ENCODE measurements at regions not wholly inside any gene's neighbourhood (a gene's known extent, or its start where the extent isn't known, plus 50 kb on each side); places are given as distances from the start of the nearest gene placed in this dataset.

- H3K27ac ChIP-seq (ENCODE audit: insufficient read depth in 1 of 2, low read depth in 1 of 2, low read length in 2 of 2, poor library complexity in 1 of 2, severe bottlenecking in 2 of 2) = no peak overlapping the region
- CTCF ChIA-PET = no interaction called here
Observed at GRCh38 chr1:178614286-178614685, 101.4 kb downstream of the TEX35 start.

GRCh38 chr1:178619042-178619927 is 105.8 kb upstream of the RALGPS2 start:
- 100% methylated on average over 2 of the region's 4 CpGs for whole genome bisulfite sequencing (ENCODE audit: insufficient coverage)
- H3K36me3 ChIP-seq (ENCODE audit: control insufficient read depth in 4 of 4, insufficient read depth in 4 of 4, low read length in 3 of 4) = no peaks in the 10 kb centered on the region
- H3K27ac ChIP-seq (ENCODE audit: insufficient read depth in 1 of 2, low read depth in 1 of 2, low read length in 2 of 2, poor library complexity in 1 of 2, severe bottlenecking in 2 of 2) = no peak overlapping the region
- H3K4me1 ChIP-seq (ENCODE audit: control extremely low read depth in 1 of 4, control insufficient read depth in 4 of 4, insufficient read depth in 4 of 4, low read length in 3 of 4) = no peaks in the 10 kb centered on the region
- DNase-seq = no peak
- H3K9me3 ChIP-seq (ENCODE audit: control extremely low read depth in 1 of 5, control insufficient read depth in 4 of 5, insufficient read depth in 2 of 5, low read depth in 1 of 5, low read length in 4 of 5) = peaks cover 0 to 2% (median 2%) of the 10 kb centered on the region in 5 experiments
- POLR2A ChIA-PET = interaction anchor here (0.6 kb wide), 1 partner anchor 135 kb away, joined by 5 read pairs; no protein-coding TSS in a partner anchor
- H3K4me3 ChIP-seq (ENCODE audit: control insufficient read depth in 1 of 7, extremely low read depth in 1 of 7, insufficient read depth in 4 of 7, low read depth in 2 of 7, low read length in 6 of 7) = no peak overlapping the region
- CTCF ChIA-PET = no interaction called here
- H3K27me3 ChIP-seq (replicated peaks in 2 of 5; ENCODE audit: control insufficient read depth in 4 of 5, insufficient read depth in 5 of 5, low read length in 4 of 5) = no peaks in the 10 kb centered on the region

More at GRCh38 chr1:178614286-178614685, 101.4 kb downstream of the TEX35 start:
- peaks cover 0 to 2% (median 0%) of the 10 kb centered on the region in 4 experiments for H3K4me1 ChIP-seq (ENCODE audit: control extremely low read depth in 1 of 4, control insufficient read depth in 4 of 4, insufficient read depth in 4 of 4, low read length in 3 of 4)
- H3K9me3 ChIP-seq (ENCODE audit: control extremely low read depth in 1 of 5, control insufficient read depth in 4 of 5, insufficient read depth in 2 of 5, low read depth in 1 of 5, low read length in 4 of 5) = peaks cover 0 to 2% (median 0%) of the 10 kb centered on the region in 5 experiments
- DNase-seq = no peak
- H3K36me3 ChIP-seq (ENCODE audit: control insufficient read depth in 4 of 4, insufficient read depth in 4 of 4, low read length in 3 of 4) = no peaks in the 10 kb centered on the region
- H3K27me3 ChIP-seq (replicated peaks in 2 of 5; ENCODE audit: control insufficient read depth in 4 of 5, insufficient read depth in 5 of 5, low read length in 4 of 5) = no peaks in the 10 kb centered on the region
- WGBS (ENCODE audit: insufficient coverage) = 97% methylated on average over 5 of the region's 8 CpGs
- H3K4me3 ChIP-seq (ENCODE audit: control insufficient read depth in 1 of 7, extremely low read depth in 1 of 7, insufficient read depth in 4 of 7, low read depth in 2 of 7, low read length in 6 of 7) = no peak overlapping the region
- POLR2A ChIA-PET = no interaction called here

GRCh38 chr1:178620584-178621475 is 104.2 kb upstream of the RALGPS2 start:
- 96% methylated on average over 5 of the region's 5 CpGs for WGBS (ENCODE audit: insufficient coverage)
- peaks cover 0 to 2% (median 2%) of the 10 kb centered on the region in 5 experiments for H3K9me3 ChIP-seq (ENCODE audit: control extremely low read depth in 1 of 5, control insufficient read depth in 4 of 5, insufficient read depth in 2 of 5, low read depth in 1 of 5, low read length in 4 of 5)
- H3K27ac ChIP-seq (ENCODE audit: insufficient read depth in 1 of 2, low read depth in 1 of 2, low read length in 2 of 2, poor library complexity in 1 of 2, severe bottlenecking in 2 of 2) = no peak overlapping the region
- CTCF ChIA-PET = no interaction called here
- DNase-seq = no peak
- no peak overlapping the region for H3K4me3 ChIP-seq (ENCODE audit: control insufficient read depth in 1 of 7, extremely low read depth in 1 of 7, insufficient read depth in 4 of 7, low read depth in 2 of 7, low read length in 6 of 7)
- H3K27me3 ChIP-seq (replicated peaks in 2 of 5; ENCODE audit: control insufficient read depth in 4 of 5, insufficient read depth in 5 of 5, low read length in 4 of 5) = no peaks in the 10 kb centered on the region
- no peaks in the 10 kb centered on the region for H3K36me3 ChIP-seq (ENCODE audit: control insufficient read depth in 4 of 4, insufficient read depth in 4 of 4, low read length in 3 of 4)
- no peaks in the 10 kb centered on the region for H3K4me1 ChIP-seq (ENCODE audit: control extremely low read depth in 1 of 4, control insufficient read depth in 4 of 4, insufficient read depth in 4 of 4, low read length in 3 of 4)
- POLR2A ChIA-PET = no interaction called here

- H3K4me3 ChIP-seq (ENCODE audit: control insufficient read depth in 1 of 7, extremely low read depth in 1 of 7, insufficient read depth in 4 of 7, low read depth in 2 of 7, low read length in 6 of 7) = no peak overlapping the region
- H3K4me1 ChIP-seq (ENCODE audit: control extremely low read depth in 1 of 4, control insufficient read depth in 4 of 4, insufficient read depth in 4 of 4, low read length in 3 of 4) = no peaks in the 10 kb centered on the region
- no peak overlapping the region for H3K27ac ChIP-seq (ENCODE audit: insufficient read depth in 1 of 2, low read depth in 1 of 2, low read length in 2 of 2, poor library complexity in 1 of 2, severe bottlenecking in 2 of 2)
- no peaks in the 10 kb centered on the region for H3K36me3 ChIP-seq (ENCODE audit: control insufficient read depth in 4 of 4, insufficient read depth in 4 of 4, low read length in 3 of 4)
- POLR2A ChIA-PET = no interaction called here
- CTCF ChIA-PET = no interaction called here
- 97% methylated on average over 10 of the region's 10 CpGs for WGBS (ENCODE audit: insufficient coverage)
- H3K9me3 ChIP-seq (ENCODE audit: control extremely low read depth in 1 of 5, control insufficient read depth in 4 of 5, insufficient read depth in 2 of 5, low read depth in 1 of 5, low read length in 4 of 5) = peaks cover 0 to 2% (median 2%) of the 10 kb centered on the region in 5 experiments
- no peaks in the 10 kb centered on the region for H3K27me3 ChIP-seq (replicated peaks in 2 of 5; ENCODE audit: control insufficient read depth in 4 of 5, insufficient read depth in 5 of 5, low read length in 4 of 5)
- no peak for DNase-seq
Observed at GRCh38 chr1:178621822-178622221, 103.2 kb upstream of the RALGPS2 start.

GRCh38 chr1:178625695-178626094 is 99.3 kb upstream of the RALGPS2 start:
- Histone ChIP-seq H3K4me1 (ENCODE audit: control extremely low read depth in 1 of 4, control insufficient read depth in 4 of 4, insufficient read depth in 4 of 4, low read length in 3 of 4) (no peaks in the 10 kb centered on the region), H3K27ac (ENCODE audit: insufficient read depth in 1 of 2, low read depth in 1 of 2, low read length in 2 of 2, poor library complexity in 1 of 2, severe bottlenecking in 2 of 2) (no peak overlapping the region), H3K9me3 (ENCODE audit: control extremely low read depth in 1 of 5, control insufficient read depth in 4 of 5, insufficient read depth in 2 of 5, low read depth in 1 of 5, low read length in 4 of 5) (peaks cover 0 to 1% (median 0%) of the 10 kb centered on the region in 5 experiments), H3K27me3 (replicated peaks in 2 of 5; ENCODE audit: control insufficient read depth in 4 of 5, insufficient read depth in 5 of 5, low read length in 4 of 5) (no peaks in the 10 kb centered on the region), H3K4me3 (ENCODE audit: control insufficient read depth in 1 of 7, extremely low read depth in 1 of 7, insufficient read depth in 4 of 7, low read depth in 2 of 7, low read length in 6 of 7) (no peak overlapping the region), H3K36me3 (ENCODE audit: control insufficient read depth in 4 of 4, insufficient read depth in 4 of 4, low read length in 3 of 4) (no peaks in the 10 kb centered on the region)
- ChIA-PET POLR2A (no interaction called here), CTCF (no interaction called here)
- 100% methylated on average over 1 of the region's 1 CpG for WGBS (ENCODE audit: insufficient coverage)
- DNase-seq = no peak

- H3K4me3 ChIP-seq (ENCODE audit: control insufficient read depth in 1 of 7, extremely low read depth in 1 of 7, insufficient read depth in 4 of 7, low read depth in 2 of 7, low read length in 6 of 7) = no peak overlapping the region
- ChIA-PET POLR2A (no interaction called here), CTCF (no interaction called here)
- no peaks in the 10 kb centered on the region for H3K4me1 ChIP-seq (ENCODE audit: control extremely low read depth in 1 of 4, control insufficient read depth in 4 of 4, insufficient read depth in 4 of 4, low read length in 3 of 4)
- DNase-seq = no peak
- H3K27ac ChIP-seq (ENCODE audit: insufficient read depth in 1 of 2, low read depth in 1 of 2, low read length in 2 of 2, poor library complexity in 1 of 2, severe bottlenecking in 2 of 2) = no peak overlapping the region
- H3K36me3 ChIP-seq (ENCODE audit: control insufficient read depth in 4 of 4, insufficient read depth in 4 of 4, low read length in 3 of 4) = no peaks in the 10 kb centered on the region
- WGBS (ENCODE audit: insufficient coverage) = 100% methylated on average over 2 of the region's 2 CpGs
- no peaks in the 10 kb centered on the region for H3K27me3 ChIP-seq (replicated peaks in 2 of 5; ENCODE audit: control insufficient read depth in 4 of 5, insufficient read depth in 5 of 5, low read length in 4 of 5)
- no peaks in the 10 kb centered on the region for H3K9me3 ChIP-seq (ENCODE audit: control extremely low read depth in 1 of 5, control insufficient read depth in 4 of 5, insufficient read depth in 2 of 5, low read depth in 1 of 5, low read length in 4 of 5)
Observed at GRCh38 chr1:178627037-178627436, 98.0 kb upstream of the RALGPS2 start.
